Neural progenitor cell (in vitro differentiated cells): ENCODE measurements at regions not wholly inside any gene's neighbourhood (a gene's known extent, or its start where the extent isn't known, plus 50 kb on each side); places are given as distances from the start of the nearest gene placed in this dataset.

Experiments used
- DNase-seq: peaks from one replicate; pipeline ENCODE4 v3.0.0-alpha.2; 2016; ENCODE audit warnings: low spot score
- H2AFZ ChIP-seq: fragments of 200-600 bp; sonication (generic); replicated peaks from 2 replicates; pipeline ENCODE4 v1.6.1; 2016; ENCODE audit warnings: antibody characterized with exemption
- H3F3A ChIP-seq: fragments of 200-600 bp; sonication (generic); 2 replicates; pipeline ENCODE4 v1.6.1; 2016; ENCODE audit warnings: antibody characterized with exemption, low read depth
- H3K27ac ChIP-seq: fragments of 200-600 bp; sonication (generic); 2 replicates; pipeline ENCODE4 v1.5.1; 2016; ENCODE audit warnings: mild to moderate bottlenecking
- H3K27me3 ChIP-seq: fragments of 200-600 bp; sonication (generic); 2 replicates; pipeline ENCODE4 v1.6.1; 2016; ENCODE audit warnings: mild to moderate bottlenecking, moderate library complexity
- H3K36me3 ChIP-seq: fragments of 200-600 bp; sonication (generic); 2 replicates; pipeline ENCODE4 v1.5.1; 2016
- H3K4me1 ChIP-seq: fragments of 200-600 bp; sonication (generic); 2 replicates; pipeline ENCODE4 v1.6.1; 2016; ENCODE audit warnings: mixed run types
- H3K4me2 ChIP-seq: fragments of 200-600 bp; sonication (generic); 2 replicates; pipeline ENCODE4 v1.6.1; 2016
- H3K4me3 ChIP-seq: fragments of 200-600 bp; sonication (generic); 2 replicates; pipeline ENCODE4 v1.5.1; 2016
- H3K79me2 ChIP-seq: fragments of 200-600 bp; sonication (generic); 2 replicates; pipeline ENCODE4 v1.6.1; 2016; ENCODE audit warnings: low read depth
- H3K9ac ChIP-seq: fragments of 200-600 bp; sonication (generic); 2 replicates; pipeline ENCODE4 v1.6.1; 2016
- H3K9me3 ChIP-seq: fragments of 200-600 bp; sonication (generic); 2 replicates; pipeline ENCODE4 v1.5.1; 2016; ENCODE audit warnings: low read depth
- H4K20me1 ChIP-seq: fragments of 200-600 bp; sonication (generic); 2 replicates; pipeline ENCODE4 v1.6.1; 2016; ENCODE audit warnings: low read depth
- H3K27ac Mint-ChIP-seq: 3 replicates; pipeline ENCODE4 v1.8.0; 2021; ENCODE audit warnings: mixed read lengths
- H3K27me3 Mint-ChIP-seq: 2 replicates; pipeline ENCODE4 v1.8.0; 2022; ENCODE audit warnings: low read depth, mild to moderate bottlenecking, inconsistent platforms, moderate library complexity, mixed read lengths; ENCODE audit not compliant: insufficient read depth
- H3K36me3 Mint-ChIP-seq: 3 replicates; pipeline ENCODE4 v1.8.0; 2021; ENCODE audit warnings: mixed read lengths
- H3K4me1 Mint-ChIP-seq: 3 replicates; pipeline ENCODE4 v1.8.0; 2021; ENCODE audit warnings: mixed read lengths
- H3K4me3 Mint-ChIP-seq: 3 replicates; pipeline ENCODE4 v1.8.0; 2021; ENCODE audit warnings: mild to moderate bottlenecking, moderate library complexity, mixed read lengths
- H3K9me3 Mint-ChIP-seq: 3 replicates; pipeline ENCODE4 v1.8.0; 2020; ENCODE audit warnings: mixed read lengths
- EZH2 ChIP-seq: fragments of 200-600 bp; sonication (generic); IDR thresholded peaks from 2 replicates; pipeline ENCODE4 v1.6.1; 2017; ENCODE audit warnings: antibody characterized with exemption, mild to moderate bottlenecking, moderate library complexity
- EZH2phosphoT487 ChIP-seq: fragments of 200-600 bp; sonication (generic); IDR thresholded peaks from 2 replicates; pipeline ENCODE4 v1.6.1; 2017; ENCODE audit warnings: antibody characterized with exemption
- TF ChIP-seq, protein P1 (sequence below): fragments of 200-600 bp; sonication (generic); IDR thresholded peaks from 2 replicates; pipeline ENCODE4 v1.5.1; 2017; ENCODE audit warnings: antibody characterized with exemption, mild to moderate bottlenecking

DNA sequence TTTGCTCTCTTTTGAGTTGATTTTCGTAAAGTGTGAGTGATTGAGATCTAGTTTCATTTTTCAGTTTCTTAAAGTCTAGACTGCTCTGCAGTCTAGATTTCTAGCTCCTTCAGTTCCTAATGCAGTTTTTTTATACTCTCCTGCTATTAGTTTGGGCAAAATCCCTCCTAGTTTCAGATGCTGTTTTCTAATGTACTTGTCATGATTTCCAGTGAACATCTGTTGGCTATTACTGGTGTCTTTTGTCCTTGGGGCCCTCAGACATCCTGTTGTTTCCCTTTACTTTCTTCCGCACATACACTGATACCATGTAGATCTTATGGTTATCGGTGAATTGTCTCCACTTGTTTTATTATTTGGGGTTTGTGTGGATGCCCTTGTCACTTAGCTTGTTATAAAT lies 292.1 kb downstream of the TDRD3 start:
- peak overlapping the region; percentile 35 for H2AFZ ChIP-seq
- no peaks in the 10 kb centered on the region for H3K79me2 ChIP-seq
- no peaks in the 10 kb centered on the region for H3K4me1 ChIP-seq
- H3F3A ChIP-seq = no peaks in the 10 kb centered on the region
- H3K4me3 Mint-ChIP-seq = no peak overlapping the region
- H3K36me3 ChIP-seq = no peaks in the 10 kb centered on the region
- no peak overlapping the region for H3K4me3 ChIP-seq
- H3K36me3 Mint-ChIP-seq = no peaks in the 10 kb centered on the region
- no peak overlapping the region for H3K27ac ChIP-seq
- no peak overlapping the region for H3K4me2 ChIP-seq
- H3K27me3 ChIP-seq = no peaks in the 10 kb centered on the region
- no peaks in the 10 kb centered on the region for H3K9me3 Mint-ChIP-seq
- no peaks in the 10 kb centered on the region for H4K20me1 ChIP-seq
- no peaks in the 10 kb centered on the region for H3K9me3 ChIP-seq
- TF ChIP-seq, protein P1, sequence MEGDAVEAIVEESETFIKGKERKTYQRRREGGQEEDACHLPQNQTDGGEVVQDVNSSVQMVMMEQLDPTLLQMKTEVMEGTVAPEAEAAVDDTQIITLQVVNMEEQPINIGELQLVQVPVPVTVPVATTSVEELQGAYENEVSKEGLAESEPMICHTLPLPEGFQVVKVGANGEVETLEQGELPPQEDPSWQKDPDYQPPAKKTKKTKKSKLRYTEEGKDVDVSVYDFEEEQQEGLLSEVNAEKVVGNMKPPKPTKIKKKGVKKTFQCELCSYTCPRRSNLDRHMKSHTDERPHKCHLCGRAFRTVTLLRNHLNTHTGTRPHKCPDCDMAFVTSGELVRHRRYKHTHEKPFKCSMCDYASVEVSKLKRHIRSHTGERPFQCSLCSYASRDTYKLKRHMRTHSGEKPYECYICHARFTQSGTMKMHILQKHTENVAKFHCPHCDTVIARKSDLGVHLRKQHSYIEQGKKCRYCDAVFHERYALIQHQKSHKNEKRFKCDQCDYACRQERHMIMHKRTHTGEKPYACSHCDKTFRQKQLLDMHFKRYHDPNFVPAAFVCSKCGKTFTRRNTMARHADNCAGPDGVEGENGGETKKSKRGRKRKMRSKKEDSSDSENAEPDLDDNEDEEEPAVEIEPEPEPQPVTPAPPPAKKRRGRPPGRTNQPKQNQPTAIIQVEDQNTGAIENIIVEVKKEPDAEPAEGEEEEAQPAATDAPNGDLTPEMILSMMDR = no peak
- no peak for TF ChIP-seq EZH2
- TF ChIP-seq EZH2phosphoT487 = no peak
- H3K4me1 Mint-ChIP-seq = peaks cover 3% of the 10 kb centered on the region
- H3K27me3 Mint-ChIP-seq = no peaks in the 10 kb centered on the region
- H3K9ac ChIP-seq = no peak overlapping the region
- DNase-seq = no peak
- no peak overlapping the region for H3K27ac Mint-ChIP-seq

- Mint-ChIP-seq H3K4me3 (no peak overlapping the region), H3K4me1 (peaks cover 9% of the 10 kb centered on the region), H3K27me3 (no peaks in the 10 kb centered on the region), H3K27ac (no peak overlapping the region), H3K36me3 (no peaks in the 10 kb centered on the region), H3K9me3 (no peaks in the 10 kb centered on the region)
- Histone ChIP-seq H3K79me2 (no peaks in the 10 kb centered on the region), H3K27me3 (no peaks in the 10 kb centered on the region), H3K9me3 (no peaks in the 10 kb centered on the region), H2AFZ (no peak overlapping the region), H3K4me2 (no peak overlapping the region), H4K20me1 (no peaks in the 10 kb centered on the region), H3K9ac (no peak overlapping the region), H3K4me3 (no peak overlapping the region), H3K4me1 (no peaks in the 10 kb centered on the region), H3K27ac (no peak overlapping the region), H3F3A (no peaks in the 10 kb centered on the region), H3K36me3 (no peaks in the 10 kb centered on the region)
- TF ChIP-seq EZH2 = no peak
- TF ChIP-seq, protein P1 = no peak
- no peak for TF ChIP-seq EZH2phosphoT487
- DNase-seq = no peak
Measured at GRCh38 chr13:60679928-60680694, 283.1 kb downstream of the TDRD3 start.

DNA sequence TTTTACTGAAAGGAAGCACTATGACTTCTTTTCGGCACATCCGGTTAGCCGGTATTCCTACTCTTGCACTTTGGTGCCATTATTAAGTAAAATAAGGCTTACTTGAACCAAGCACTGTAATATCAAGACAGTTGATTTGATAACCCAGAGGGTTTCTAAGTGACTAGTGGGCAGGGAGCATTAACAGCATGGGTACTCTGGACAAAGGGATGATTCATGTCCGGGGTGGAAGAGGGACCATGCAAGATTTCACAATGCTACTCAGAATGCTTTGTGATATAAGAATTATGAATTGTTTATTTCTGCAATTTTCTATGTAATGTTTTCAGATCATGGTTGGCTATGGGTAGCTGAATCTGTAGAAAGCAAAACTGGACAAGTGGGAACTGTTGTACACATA lies 282.1 kb downstream of the TDRD3 start:
- H3K9me3 Mint-ChIP-seq = no peaks in the 10 kb centered on the region
- H3K36me3 ChIP-seq = no peaks in the 10 kb centered on the region
- no peaks in the 10 kb centered on the region for H3K4me1 ChIP-seq
- no peak overlapping the region for H3K4me2 ChIP-seq
- H3K4me3 Mint-ChIP-seq = no peak overlapping the region
- DNase-seq = no peak
- TF ChIP-seq EZH2phosphoT487 (no peak), EZH2 (no peak)
- TF ChIP-seq, protein P1 = no peak
- H2AFZ ChIP-seq = no peak overlapping the region
- no peak overlapping the region for H3K27ac Mint-ChIP-seq
- no peaks in the 10 kb centered on the region for H3K9me3 ChIP-seq
- H3K4me1 Mint-ChIP-seq = peaks cover 9% of the 10 kb centered on the region
- no peaks in the 10 kb centered on the region for H3K36me3 Mint-ChIP-seq
- H3K27ac ChIP-seq = no peak overlapping the region
- H3K9ac ChIP-seq = no peak overlapping the region
- no peaks in the 10 kb centered on the region for H3K27me3 Mint-ChIP-seq
- no peaks in the 10 kb centered on the region for H3F3A ChIP-seq
- H3K4me3 ChIP-seq = no peak overlapping the region
- H3K27me3 ChIP-seq = no peaks in the 10 kb centered on the region
- H4K20me1 ChIP-seq = no peaks in the 10 kb centered on the region
- H3K79me2 ChIP-seq = no peaks in the 10 kb centered on the region
